GDM1 (cell line): ENCODE measurements at regions not wholly inside any gene's neighbourhood (a gene's known extent, or its start where the extent isn't known, plus 50 kb on each side); places are given as distances from the start of the nearest gene placed in this dataset.

ENCODE experiments used
- DNase-seq: peaks from one replicate; lab custom pipeline; 2025; lab: John Stamatoyannopoulos, UW

DNA sequence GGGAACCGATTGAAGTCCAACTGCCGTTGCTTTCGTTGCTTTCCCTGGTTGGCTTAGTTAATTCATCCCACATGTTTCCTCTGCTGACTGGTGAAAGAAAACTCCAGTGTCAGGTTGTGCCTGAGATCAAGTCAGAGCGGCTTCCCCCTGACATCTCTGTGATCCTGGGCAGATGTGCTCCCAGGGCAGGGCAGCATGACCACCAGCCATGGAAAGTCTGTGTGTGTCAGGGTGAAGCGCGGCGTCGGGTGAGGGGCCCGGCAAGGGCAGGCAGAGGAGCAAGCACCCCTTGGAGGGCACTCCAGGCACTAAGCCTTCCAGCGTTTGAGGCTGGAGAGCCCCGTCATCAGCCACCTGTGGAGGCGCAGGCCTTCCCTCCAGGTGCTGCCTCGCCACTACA lies 54.5 kb upstream of the IGF1 start:
- no peak for DNase-seq

DNA sequence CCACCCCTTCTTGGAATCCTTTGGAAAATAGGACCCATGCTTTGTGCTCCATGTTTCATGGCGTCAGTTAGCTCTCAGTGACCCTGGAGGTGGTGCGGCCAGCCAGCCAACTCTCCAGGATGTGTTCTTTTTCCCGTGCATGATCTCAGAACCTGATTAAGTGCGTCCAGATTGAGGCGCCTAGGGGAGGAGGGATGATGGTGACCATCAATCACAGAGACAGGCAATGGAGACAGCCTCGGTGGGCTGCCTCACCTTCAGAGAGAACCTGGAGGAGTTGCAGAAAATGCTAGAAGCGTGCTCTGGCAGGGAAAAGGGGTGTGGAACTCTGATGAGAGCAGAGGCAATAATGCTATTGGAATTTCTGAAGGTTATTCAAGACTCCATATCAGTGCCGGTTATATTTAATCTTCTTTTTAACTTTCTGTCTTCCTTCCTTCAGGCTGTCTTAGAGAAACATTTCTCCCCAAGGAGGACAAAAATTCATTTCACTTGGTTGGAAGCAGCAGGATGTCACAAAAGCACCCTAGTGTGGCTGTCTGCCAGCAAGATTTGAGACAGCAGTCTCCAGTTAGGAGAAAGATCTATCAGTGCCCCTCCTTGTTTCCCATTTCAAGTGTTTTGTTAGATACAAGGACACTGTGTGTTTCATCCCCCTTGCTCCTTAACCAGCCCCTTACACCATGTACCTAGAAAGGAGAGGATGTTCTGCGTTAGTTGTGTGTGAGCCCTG lies 53.3 kb upstream of the IGF1 start:
- DNase-seq = no peak
